ENCODE measurements at regions not wholly inside any gene's neighbourhood (a gene's known extent, or its start where the extent isn't known, plus 50 kb on each side); places are given as distances from the start of the nearest gene placed in this dataset.
A peak's percentile ranks its signal among the peaks of the same experiment; 100 is the strongest.

GRCh38 chr13:107477772-107478379 is 737.5 kb downstream of the LIG4 start:
- DNase-seq (ENCODE audit: low read depth): no peak
- no peak overlapping the region for H3K4me3 ChIP-seq (ENCODE audit: control insufficient read depth, low read depth, low read length)
- TF ChIP-seq, protein P1, sequence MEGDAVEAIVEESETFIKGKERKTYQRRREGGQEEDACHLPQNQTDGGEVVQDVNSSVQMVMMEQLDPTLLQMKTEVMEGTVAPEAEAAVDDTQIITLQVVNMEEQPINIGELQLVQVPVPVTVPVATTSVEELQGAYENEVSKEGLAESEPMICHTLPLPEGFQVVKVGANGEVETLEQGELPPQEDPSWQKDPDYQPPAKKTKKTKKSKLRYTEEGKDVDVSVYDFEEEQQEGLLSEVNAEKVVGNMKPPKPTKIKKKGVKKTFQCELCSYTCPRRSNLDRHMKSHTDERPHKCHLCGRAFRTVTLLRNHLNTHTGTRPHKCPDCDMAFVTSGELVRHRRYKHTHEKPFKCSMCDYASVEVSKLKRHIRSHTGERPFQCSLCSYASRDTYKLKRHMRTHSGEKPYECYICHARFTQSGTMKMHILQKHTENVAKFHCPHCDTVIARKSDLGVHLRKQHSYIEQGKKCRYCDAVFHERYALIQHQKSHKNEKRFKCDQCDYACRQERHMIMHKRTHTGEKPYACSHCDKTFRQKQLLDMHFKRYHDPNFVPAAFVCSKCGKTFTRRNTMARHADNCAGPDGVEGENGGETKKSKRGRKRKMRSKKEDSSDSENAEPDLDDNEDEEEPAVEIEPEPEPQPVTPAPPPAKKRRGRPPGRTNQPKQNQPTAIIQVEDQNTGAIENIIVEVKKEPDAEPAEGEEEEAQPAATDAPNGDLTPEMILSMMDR (conservative IDR thresholded peaks at IDR 0.05; ENCODE audit: control insufficient read depth, insufficient read depth, low read depth, low read length): no peak

GRCh38 chr13:107475753-107476453 is 739.4 kb downstream of the LIG4 start:
- DNase-seq (ENCODE audit: low read depth): no peak

GRCh38 chr13:107473253-107473652 is 742.1 kb downstream of the LIG4 start:
- no peak for DNase-seq (ENCODE audit: low read depth)
- no peak overlapping the region for H3K4me3 ChIP-seq (ENCODE audit: control insufficient read depth, low read depth, low read length)
- TF ChIP-seq, protein P1 (conservative IDR thresholded peaks at IDR 0.05; ENCODE audit: control insufficient read depth, insufficient read depth, low read depth, low read length): no peak

More at GRCh38 chr13:107475753-107476453, 739.4 kb downstream of the LIG4 start:
- H3K4me3 ChIP-seq (ENCODE audit: control insufficient read depth, low read depth, low read length): no peak overlapping the region
- TF ChIP-seq, protein P1 (conservative IDR thresholded peaks at IDR 0.05; ENCODE audit: control insufficient read depth, insufficient read depth, low read depth, low read length): no peak

DNA sequence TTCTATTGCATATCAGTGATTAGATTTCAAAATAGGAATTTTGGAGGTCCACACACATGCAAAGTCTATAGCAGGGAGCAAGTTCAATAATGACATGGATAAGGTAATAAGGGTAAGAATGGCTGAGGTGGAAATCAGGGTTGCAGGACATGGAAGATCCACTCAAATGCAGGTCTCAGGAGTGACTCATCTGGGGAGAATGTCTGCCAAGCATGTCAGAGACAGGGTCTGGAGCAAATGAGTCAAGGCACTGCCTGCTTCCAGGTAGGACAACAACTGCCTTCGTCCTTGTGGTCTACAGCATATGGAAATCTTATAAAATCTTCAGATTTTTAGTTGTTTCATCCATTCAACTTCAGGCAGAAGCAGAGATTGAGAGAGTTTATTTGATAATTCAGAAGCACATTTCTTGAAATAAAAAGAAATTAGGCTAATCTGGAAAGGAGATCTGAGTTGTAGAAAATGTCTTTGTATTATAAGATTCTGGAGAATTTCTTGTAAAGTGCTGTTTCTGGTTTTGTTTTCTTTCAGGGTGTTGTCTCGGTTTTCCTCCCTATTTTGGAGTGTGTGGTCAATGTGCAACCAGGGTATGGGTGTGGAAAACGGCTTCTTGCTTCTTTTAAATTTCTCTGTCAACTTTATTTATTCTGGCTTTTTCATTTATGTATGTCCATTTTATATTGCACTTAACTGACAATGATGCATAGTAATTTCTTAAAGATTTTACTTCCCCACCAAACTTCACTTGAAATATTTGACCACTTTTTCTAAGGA is 748.8 kb downstream of the LIG4 start:
- no peak overlapping the region for H3K4me3 ChIP-seq (ENCODE audit: control insufficient read depth, low read depth, low read length)
- TF ChIP-seq, protein P1 (conservative IDR thresholded peaks at IDR 0.05; ENCODE audit: control insufficient read depth, insufficient read depth, low read depth, low read length): no peak
- DNase-seq (ENCODE audit: low read depth): peak; percentile 15

- TF ChIP-seq, protein P1 (conservative IDR thresholded peaks at IDR 0.05; ENCODE audit: control insufficient read depth, insufficient read depth, low read depth, low read length): no peak
- H3K4me3 ChIP-seq (ENCODE audit: control insufficient read depth, low read depth, low read length): no peak overlapping the region
- DNase-seq (ENCODE audit: low read depth): no peak
These were observed 752.8 kb downstream of the LIG4 start for GRCh38 chr13:107462501-107462900.

GRCh38 chr13:107461751-107462150 is 753.6 kb downstream of the LIG4 start:
- DNase-seq (ENCODE audit: low read depth): no peak
- H3K4me3 ChIP-seq (ENCODE audit: control insufficient read depth, low read depth, low read length): no peak overlapping the region
- TF ChIP-seq, protein P1 (conservative IDR thresholded peaks at IDR 0.05; ENCODE audit: control insufficient read depth, insufficient read depth, low read depth, low read length): no peak

Measured in fibroblast of mammary gland (primary cell).